ENCODE measurements at regions not wholly inside any gene's neighbourhood (a gene's known extent, or its start where the extent isn't known, plus 50 kb on each side); places are given as distances from the start of the nearest gene placed in this dataset.

- no peak for DNase-seq (ENCODE audit: extremely low read depth in 1 of 11, low read depth in 9 of 11, low spot score in 4 of 11)
Observed at GRCh38 chr1:182145441-182145840, 83.9 kb upstream of the ZNF648 start.

GRCh38 chr1:182144646-182145030, 83.1 kb upstream of the ZNF648 start:
- DNase-seq (ENCODE audit: extremely low read depth in 1 of 11, low read depth in 9 of 11, low spot score in 4 of 11): no peak

DNA sequence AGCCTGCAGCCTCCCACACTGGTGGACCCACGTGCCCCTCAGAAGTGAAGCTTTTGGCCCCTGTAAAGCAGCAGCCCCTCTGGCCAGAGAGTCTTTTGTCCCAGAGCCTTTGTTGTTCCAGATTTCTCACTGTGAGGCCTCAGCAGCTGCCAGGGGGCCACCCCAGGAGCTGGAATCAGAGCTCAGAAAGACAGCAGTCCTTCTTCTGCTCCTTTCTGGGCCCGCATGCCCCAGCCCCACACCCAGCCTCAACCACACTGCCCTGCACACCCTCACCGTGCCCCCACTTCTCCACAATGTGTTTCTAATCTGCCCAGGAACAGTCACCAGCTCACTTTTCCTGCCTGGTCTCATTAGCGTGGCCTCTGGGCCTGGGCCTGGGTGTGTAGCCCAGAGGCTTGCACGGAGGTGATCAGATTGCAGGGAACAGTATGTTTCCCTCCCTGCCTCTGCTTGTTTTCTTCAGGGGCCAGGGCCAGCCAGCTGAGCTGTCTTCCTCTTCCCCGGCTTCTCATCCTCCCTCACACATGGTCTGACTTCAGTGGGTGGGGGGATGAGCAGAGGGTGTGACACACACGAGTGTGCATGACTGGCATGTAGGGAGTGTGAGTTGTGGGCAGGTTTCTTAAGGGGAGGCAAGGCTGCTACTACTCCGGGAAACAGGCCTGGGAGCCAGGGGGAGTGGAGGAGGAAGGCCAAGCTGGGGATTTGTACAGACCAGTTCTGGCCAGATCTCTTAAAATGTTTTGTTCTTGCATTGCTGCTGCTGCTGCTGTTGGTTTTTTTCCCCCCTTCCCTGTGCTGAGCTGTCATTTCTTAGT, 82.5 kb upstream of the ZNF648 start:
- peak; percentile 54 to 84 (median 63) for DNase-seq (ENCODE audit: extremely low read depth in 1 of 11, low read depth in 9 of 11, low spot score in 4 of 11)

- DNase-seq (ENCODE audit: extremely low read depth in 1 of 11, low read depth in 9 of 11, low spot score in 4 of 11): peak; percentile 77 to 88 (median 81)
Observed at GRCh38 chr1:182143154-182143657, 81.7 kb upstream of the ZNF648 start.

GRCh38 chr1:182142621-182143020, 81.1 kb upstream of the ZNF648 start:
- no peak for DNase-seq (ENCODE audit: extremely low read depth in 1 of 11, low read depth in 9 of 11, low spot score in 4 of 11)

DNA sequence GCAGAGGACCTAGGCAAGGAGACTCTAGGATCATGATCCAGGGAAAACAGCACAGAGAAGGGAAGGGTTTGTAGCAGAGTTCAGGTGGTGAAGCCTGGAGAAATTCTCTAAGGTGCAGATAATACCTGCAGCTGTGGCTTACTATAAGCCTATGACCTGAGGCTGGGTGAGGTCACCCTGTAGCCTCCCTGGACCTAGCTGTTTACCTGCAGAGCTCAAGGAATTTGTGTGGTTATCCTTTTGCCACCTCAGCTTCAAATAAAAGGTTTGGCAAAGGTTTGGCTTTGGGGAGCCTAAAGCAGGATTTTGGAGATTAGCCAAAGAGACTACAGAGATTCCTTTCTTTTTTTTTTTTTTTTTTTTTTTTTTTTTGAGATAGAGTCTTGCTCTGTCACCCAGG, 79.5 kb upstream of the ZNF648 start:
- no peak for DNase-seq (ENCODE audit: extremely low read depth in 1 of 11, low read depth in 9 of 11, low spot score in 4 of 11)

GRCh38 chr1:182139496-182139895, 78.0 kb upstream of the ZNF648 start:
- DNase-seq (ENCODE audit: extremely low read depth in 1 of 11, low read depth in 9 of 11, low spot score in 4 of 11): no peak

DNA sequence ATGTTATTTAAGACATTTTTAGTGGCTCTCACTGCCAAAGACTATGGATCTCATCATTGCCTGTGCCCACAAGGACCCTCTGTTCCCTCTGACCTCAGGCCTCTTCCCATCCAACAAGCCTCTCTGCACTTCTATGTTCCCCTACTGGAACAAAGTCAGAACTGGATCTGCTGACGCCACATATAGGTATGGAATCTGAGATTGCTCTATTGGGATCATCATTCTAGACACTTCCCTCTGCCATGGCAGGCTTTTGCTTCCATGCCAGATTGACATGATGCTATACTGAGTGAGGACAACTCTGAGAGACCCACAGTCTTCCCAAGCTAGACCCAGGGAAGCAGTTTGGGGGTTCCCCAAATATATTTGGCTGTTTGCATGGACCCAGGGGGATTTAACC, 76.0 kb upstream of the ZNF648 start:
- no peak for DNase-seq (ENCODE audit: extremely low read depth in 1 of 11, low read depth in 9 of 11, low spot score in 4 of 11)

DNA sequence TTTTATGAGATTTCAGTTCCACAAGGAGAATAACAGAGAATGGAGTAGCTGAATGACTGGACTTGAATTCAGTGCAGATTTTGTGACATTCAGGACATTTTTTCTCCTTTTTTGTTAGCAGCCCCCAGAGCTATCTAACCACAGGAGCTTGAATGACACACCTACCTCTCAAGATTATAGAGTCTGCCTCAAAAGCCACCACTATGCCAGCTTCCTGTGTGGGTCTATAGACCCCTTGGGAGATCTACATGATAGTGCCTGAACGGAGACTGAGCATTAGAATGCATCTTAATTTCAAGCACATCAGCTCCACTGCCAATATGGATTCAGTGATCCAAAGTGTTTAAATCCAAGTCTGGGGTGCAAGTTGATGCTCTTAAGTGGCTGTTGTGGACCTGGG, 74.4 kb upstream of the ZNF648 start:
- DNase-seq (ENCODE audit: extremely low read depth in 1 of 11, low read depth in 9 of 11, low spot score in 4 of 11): no peak

- DNase-seq (ENCODE audit: extremely low read depth in 1 of 11, low read depth in 9 of 11, low spot score in 4 of 11): no peak
Observed at GRCh38 chr1:182134257-182134656, 72.7 kb upstream of the ZNF648 start.

GRCh38 chr1:182133181-182133580, 71.7 kb upstream of the ZNF648 start:
- no peak for DNase-seq (ENCODE audit: extremely low read depth in 1 of 11, low read depth in 9 of 11, low spot score in 4 of 11)

- no peak for DNase-seq (ENCODE audit: extremely low read depth in 1 of 11, low read depth in 9 of 11, low spot score in 4 of 11)
Observed at GRCh38 chr1:182129398-182129797, 67.9 kb upstream of the ZNF648 start.

DNA sequence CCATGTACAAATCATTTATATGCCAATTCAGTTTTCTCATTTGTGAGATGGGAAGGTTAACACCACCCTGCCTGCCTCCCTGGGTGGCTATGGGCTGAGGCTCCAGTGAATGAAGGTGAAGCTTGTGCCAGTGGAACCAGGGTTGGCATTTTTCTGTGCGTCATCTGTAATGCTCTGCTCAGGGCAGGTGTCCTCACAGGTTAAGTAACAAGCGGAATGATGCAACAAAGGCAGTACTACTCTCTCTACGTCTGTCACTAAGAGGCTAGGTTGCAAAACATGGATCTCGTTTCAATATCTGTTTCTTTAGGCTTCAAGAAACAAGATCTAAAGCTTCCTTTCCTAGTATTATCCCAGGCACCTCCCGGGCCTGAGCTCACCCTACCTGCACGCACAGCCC, 67.0 kb upstream of the ZNF648 start:
- no peak for DNase-seq (ENCODE audit: extremely low read depth in 1 of 11, low read depth in 9 of 11, low spot score in 4 of 11)

DNA sequence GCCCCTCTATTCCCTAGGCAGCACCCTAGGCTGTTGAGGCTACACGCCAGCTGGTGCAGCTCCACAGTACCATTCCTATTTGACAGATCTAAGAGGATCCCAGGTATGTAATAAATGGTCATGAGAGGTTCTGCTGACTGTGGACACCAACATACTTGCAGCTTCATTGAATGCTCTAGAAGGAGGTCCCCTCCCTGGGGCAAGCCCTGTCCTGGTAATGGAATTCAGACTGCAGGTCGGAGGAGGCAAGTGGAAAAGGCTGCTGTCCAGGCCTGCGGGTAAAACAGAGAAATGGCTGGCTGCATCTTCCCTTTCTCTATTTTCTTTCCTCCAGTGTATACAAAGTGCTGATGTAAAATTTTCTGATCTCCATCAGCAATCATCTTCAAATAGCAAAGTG, 66.1 kb upstream of the ZNF648 start:
- DNase-seq (ENCODE audit: extremely low read depth in 1 of 11, low read depth in 9 of 11, low spot score in 4 of 11): no peak

DNA sequence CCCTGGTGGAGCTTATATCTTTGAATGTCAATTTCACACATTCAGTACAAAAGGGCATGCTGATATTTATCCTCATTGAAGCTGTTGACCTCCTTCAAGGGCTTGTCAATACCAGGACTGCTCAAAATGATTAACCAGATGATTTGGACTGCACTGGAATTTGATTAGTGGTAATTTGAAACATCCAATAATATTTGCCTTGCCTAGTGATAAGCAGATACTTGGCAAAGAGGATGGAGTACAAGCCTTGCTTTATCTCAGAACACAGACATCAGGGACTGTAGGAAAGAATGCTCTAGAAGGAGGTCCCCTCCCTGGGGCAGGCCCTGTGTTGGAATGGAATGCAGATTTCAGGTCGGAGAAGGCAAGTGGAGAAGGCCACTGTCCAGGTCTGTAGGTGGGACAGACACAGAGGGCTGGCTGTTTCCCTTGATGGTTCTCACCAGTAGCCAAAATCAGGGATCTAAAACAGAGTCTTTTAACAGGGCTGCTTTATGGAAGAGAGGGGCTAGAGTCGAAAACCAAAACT, 64.8 kb upstream of the ZNF648 start:
- DNase-seq (ENCODE audit: extremely low read depth in 1 of 11, low read depth in 9 of 11, low spot score in 4 of 11): no peak

GRCh38 chr1:182122913-182123260, 61.4 kb upstream of the ZNF648 start:
- no peak for DNase-seq (ENCODE audit: extremely low read depth in 1 of 11, low read depth in 9 of 11, low spot score in 4 of 11)

DNA sequence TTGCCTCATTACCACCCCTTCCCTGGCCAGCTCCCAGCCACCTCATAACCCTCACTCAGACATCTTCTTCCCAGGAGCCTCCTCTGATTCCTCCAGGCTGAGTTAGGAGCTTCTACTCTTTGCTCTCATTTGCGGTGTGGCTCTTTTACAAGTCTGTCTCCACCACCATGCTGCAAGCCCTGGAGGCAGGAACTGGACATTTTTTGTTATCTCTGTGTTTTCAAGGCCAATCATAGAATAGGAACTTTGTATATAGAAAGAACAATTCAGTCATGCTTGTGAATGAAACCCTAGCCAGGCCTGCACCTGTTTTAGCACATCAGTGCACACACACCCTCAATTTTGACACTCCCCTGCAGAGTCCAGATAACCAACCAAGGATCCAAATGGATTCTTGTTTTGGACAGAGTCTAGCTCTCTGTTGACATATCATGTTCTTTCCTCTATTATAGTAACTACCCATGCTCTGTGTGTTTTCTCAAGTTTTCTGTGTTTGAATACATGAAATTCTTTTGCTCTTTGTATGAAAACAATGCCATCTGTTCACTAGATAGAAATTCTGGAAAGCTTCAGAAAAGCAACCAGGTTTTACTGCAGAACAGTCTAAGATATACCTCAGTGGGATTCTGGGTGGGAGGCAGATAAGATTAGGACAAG, 60.9 kb upstream of the ZNF648 start:
- DNase-seq (ENCODE audit: extremely low read depth in 1 of 11, low read depth in 9 of 11, low spot score in 4 of 11): no peak

DNA sequence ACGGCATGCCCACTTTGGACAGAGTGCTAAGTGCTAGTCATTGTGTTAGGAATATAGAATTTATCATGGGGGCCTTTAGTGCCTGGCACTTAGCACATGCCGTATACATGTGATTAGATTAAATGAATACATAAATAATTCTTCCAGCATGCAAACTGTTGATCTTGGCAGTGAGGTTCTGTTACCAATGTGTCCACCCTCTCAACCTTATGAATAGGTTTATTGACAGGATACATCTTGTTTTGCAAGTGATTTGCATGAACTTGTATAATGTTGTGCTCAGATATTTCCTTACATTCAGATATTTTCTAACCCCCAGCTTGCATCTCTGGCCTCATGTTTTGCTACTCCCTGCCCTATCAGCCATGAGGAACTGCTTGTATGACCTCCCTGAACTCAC, 60.3 kb upstream of the ZNF648 start:
- DNase-seq (ENCODE audit: extremely low read depth in 1 of 11, low read depth in 9 of 11, low spot score in 4 of 11): no peak

- DNase-seq (ENCODE audit: extremely low read depth in 1 of 11, low read depth in 9 of 11, low spot score in 4 of 11): no peak
Observed at GRCh38 chr1:182120411-182121258, 59.1 kb upstream of the ZNF648 start.

DNA sequence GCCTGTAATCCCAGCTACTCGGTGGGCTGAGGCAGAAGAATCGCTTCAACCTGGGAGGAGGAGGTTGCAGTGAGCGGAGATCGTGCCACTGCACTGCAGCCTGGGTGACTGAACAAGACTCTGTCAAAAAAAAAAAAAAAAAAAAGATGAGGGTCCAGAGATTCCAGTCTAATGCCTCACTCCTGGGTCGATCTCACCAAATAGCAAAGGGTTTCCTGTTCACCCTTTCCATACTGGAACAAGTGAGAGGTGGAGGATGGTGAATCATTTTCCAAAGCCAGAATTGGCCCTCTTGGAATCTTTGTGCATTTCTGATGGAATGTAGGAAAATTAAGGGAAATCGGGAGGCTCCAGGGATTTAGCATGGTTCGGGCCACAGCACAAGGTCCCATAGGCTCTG, 58.1 kb upstream of the ZNF648 start:
- DNase-seq (ENCODE audit: extremely low read depth in 1 of 11, low read depth in 9 of 11, low spot score in 4 of 11): no peak

All from renal cortex interstitium (tissue), 11 donors.